ENCODE measurements at regions not wholly inside any gene's neighbourhood (a gene's known extent, or its start where the extent isn't known, plus 50 kb on each side); places are given as distances from the start of the nearest gene placed in this dataset.

GRCh38 chr2:62315476-62315875, 119.6 kb downstream of the B3GNT2 start:
- H3K4me3 ChIP-seq (ENCODE audit: low read depth, low read length), result no peak overlapping the region
- TF ChIP-seq CTCF (IDR thresholded peaks at IDR 0.05; ENCODE audit: control insufficient read depth, extremely low read depth, insufficient read depth), result no peak
- DNase-seq (ENCODE audit: low read depth), result no peak

- no peak for DNase-seq (ENCODE audit: low read depth)
- TF ChIP-seq CTCF (IDR thresholded peaks at IDR 0.05; ENCODE audit: control insufficient read depth, extremely low read depth, insufficient read depth), result no peak
- no peak overlapping the region for H3K4me3 ChIP-seq (ENCODE audit: low read depth, low read length)
Observed at GRCh38 chr2:62314291-62314690, 118.4 kb downstream of the B3GNT2 start.

DNA sequence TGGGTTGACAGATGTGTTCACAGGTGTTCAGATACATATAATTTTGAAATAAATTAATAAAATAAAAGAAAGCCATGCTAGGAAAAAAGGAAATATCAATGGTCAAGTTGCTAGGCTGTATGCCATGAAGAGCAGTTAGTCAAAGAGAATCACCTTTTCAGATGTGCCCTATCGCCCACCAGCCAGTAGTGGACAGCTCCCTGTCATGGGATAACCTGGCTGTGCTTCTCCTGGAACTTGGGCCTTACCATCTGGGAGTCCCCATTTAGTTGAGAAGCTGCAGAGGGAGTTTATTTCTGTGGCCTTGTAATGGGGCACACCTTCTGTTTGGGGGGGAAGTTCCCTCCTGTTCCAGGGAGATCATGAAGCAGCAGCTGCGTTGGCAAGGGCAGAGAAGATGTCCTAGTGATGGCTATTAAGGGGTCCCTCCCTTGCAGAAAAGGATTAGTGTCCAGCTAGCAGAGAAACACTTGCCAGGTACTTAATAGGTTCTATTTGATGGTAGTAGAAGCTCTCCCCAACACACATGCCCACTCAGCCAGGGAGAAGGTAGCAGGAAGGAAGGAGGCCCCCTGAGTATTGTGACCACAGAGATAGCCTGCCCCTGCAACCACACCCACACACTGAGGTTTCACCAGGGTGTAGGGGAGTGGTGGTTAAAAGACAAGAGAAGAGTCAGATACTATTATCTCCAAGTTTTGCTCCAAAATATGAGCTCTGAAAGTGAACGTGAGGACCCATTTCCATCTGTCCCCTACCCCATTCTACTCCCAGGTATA, 117.7 kb downstream of the B3GNT2 start:
- no peak overlapping the region for H3K4me3 ChIP-seq (ENCODE audit: low read depth, low read length)
- DNase-seq (ENCODE audit: low read depth), result no peak
- TF ChIP-seq CTCF (IDR thresholded peaks at IDR 0.05; ENCODE audit: control insufficient read depth, extremely low read depth, insufficient read depth), result no peak

DNA sequence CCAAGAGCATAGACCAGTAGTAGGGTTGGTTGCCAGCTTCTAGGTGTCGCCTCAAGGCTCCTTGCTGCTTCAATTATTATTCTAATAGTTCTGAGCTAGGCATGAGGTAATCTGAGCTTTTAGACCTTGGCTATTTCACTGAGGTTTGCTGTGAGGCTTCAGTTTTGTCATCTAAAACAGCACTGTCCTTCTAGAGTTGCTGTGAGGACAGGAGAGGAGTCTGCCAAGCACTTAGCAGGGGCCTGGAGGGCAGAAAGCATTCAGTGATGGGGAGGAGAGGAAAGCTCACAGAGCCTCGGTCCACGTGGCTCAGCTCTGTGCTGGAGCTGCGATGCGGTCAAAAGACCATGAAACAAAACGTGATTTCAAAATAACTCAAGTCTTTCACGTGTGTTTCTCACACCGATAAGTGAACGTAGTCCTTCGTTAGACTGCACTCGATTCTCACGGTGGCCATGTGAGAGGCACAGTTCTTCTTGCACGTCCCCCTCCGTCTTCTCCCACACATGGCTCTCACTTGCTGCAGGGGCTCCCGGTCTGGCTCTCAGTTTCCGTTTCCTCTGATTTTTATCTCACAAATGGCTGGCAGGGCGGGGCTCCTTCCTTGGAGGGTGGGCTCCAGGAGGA, 113.7 kb downstream of the B3GNT2 start:
- TF ChIP-seq CTCF (IDR thresholded peaks at IDR 0.05; ENCODE audit: control insufficient read depth, extremely low read depth, insufficient read depth), result no peak
- DNase-seq (ENCODE audit: low read depth), result no peak
- H3K4me3 ChIP-seq (ENCODE audit: low read depth, low read length), result no peak overlapping the region

DNA sequence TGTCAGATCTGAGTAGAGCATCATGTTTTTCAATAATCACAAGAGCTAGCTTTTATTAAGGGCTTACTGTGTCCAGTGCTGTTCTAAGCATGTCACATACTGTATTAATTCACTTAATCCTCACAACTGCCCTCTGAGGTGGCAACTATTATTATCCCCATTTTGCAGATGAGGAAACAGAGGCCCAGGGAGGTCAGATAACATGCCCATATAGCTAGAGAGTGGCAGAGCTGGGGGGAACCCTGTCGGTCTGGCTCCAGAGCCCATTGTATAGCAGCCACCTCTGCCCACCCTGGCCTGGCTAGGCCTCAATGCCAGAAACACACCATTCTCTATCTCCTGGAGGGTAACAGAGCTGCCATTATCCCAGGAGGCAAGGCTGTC, 113.2 kb downstream of the B3GNT2 start:
- DNase-seq (ENCODE audit: low read depth), result no peak
- no peak for TF ChIP-seq CTCF (IDR thresholded peaks at IDR 0.05; ENCODE audit: control insufficient read depth, extremely low read depth, insufficient read depth)
- H3K4me3 ChIP-seq (ENCODE audit: low read depth, low read length), result no peak overlapping the region

GRCh38 chr2:62307469-62308389, 111.8 kb downstream of the B3GNT2 start:
- DNase-seq (ENCODE audit: low read depth), result no peak
- no peak for TF ChIP-seq CTCF (IDR thresholded peaks at IDR 0.05; ENCODE audit: control insufficient read depth, extremely low read depth, insufficient read depth)
- no peak overlapping the region for H3K4me3 ChIP-seq (ENCODE audit: low read depth, low read length)
